DND-41 (cell line): ENCODE measurements at regions not wholly inside any gene's neighbourhood (a gene's known extent, or its start where the extent isn't known, plus 50 kb on each side); places are given as distances from the start of the nearest gene placed in this dataset.

Source experiments
- CTCF ChIP-seq: IDR thresholded peaks from 2 replicates; pipeline ENCODE4 v1.5.1; 2012; ENCODE audit warnings: borderline replicate concordance, low read length, moderate library complexity, mild to moderate bottlenecking; ENCODE audit not compliant: poor library complexity, severe bottlenecking; ENCODE audit errors: extremely low read depth
- EZH2 ChIP-seq: IDR thresholded peaks from 3 replicates; pipeline ENCODE4 v1.6.1; 2012; ENCODE audit warnings: borderline replicate concordance, low read depth, mild to moderate bottlenecking, moderate library complexity, low read length, inconsistent platforms; ENCODE audit not compliant: severe bottlenecking

- no peak for TF ChIP-seq CTCF
- no peak for TF ChIP-seq EZH2
Measured at GRCh38 chr20:24791953-24792352, 157.1 kb upstream of the CST7 start.
